ENCODE measurements at regions not wholly inside any gene's neighbourhood (a gene's known extent, or its start where the extent isn't known, plus 50 kb on each side); places are given as distances from the start of the nearest gene placed in this dataset.
"Not testable (repeated sequence)": the region's sequence is repeated elsewhere in the genome, so short reads cannot be mapped to it uniquely, and the experiment has no call there.

- Histone ChIP-seq H3K27ac (no peak overlapping the region), H3K4me1 (ENCODE audit: control insufficient read depth in 1 of 2, insufficient read depth in 1 of 2, low read depth in 1 of 2, low read length in 1 of 2) (no peaks in the 10 kb centered on the region), H3K36me3 (no peaks in the 10 kb centered on the region), H3K27me3 (no peaks in the 10 kb centered on the region), H3K9me3 (no peaks in the 10 kb centered on the region), H3K4me3 (ENCODE audit: low read depth in 1 of 2, low read length in 1 of 2) (no peak overlapping the region)
- no peak for TF ChIP-seq CTCF (IDR thresholded peaks at IDR 0.05)
These were observed 107.6 kb downstream of the TMEM17 start for GRCh38 chr2:62398356-62398755.

GRCh38 chr2:62396880-62397279 is 109.1 kb downstream of the TMEM17 start:
- H3K27ac ChIP-seq, result no peak overlapping the region
- H3K9me3 ChIP-seq, result no peaks in the 10 kb centered on the region
- no peaks in the 10 kb centered on the region for H3K4me1 ChIP-seq (ENCODE audit: control insufficient read depth in 1 of 2, insufficient read depth in 1 of 2, low read depth in 1 of 2, low read length in 1 of 2)
- H3K36me3 ChIP-seq, result no peaks in the 10 kb centered on the region
- no peak for TF ChIP-seq CTCF (IDR thresholded peaks at IDR 0.05)
- H3K4me3 ChIP-seq (ENCODE audit: low read depth in 1 of 2, low read length in 1 of 2), result no peak overlapping the region
- no peaks in the 10 kb centered on the region for H3K27me3 ChIP-seq

GRCh38 chr2:62393293-62393692 is 112.7 kb downstream of the TMEM17 start:
- H3K27ac ChIP-seq, result no peak overlapping the region
- no peaks in the 10 kb centered on the region for H3K27me3 ChIP-seq
- TF ChIP-seq CTCF (IDR thresholded peaks at IDR 0.05), result no peak
- H3K4me1 ChIP-seq (ENCODE audit: control insufficient read depth in 1 of 2, insufficient read depth in 1 of 2, low read depth in 1 of 2, low read length in 1 of 2), result no peaks in the 10 kb centered on the region
- no peaks in the 10 kb centered on the region for H3K36me3 ChIP-seq
- H3K4me3 ChIP-seq (ENCODE audit: low read depth in 1 of 2, low read length in 1 of 2), result no peak overlapping the region
- H3K9me3 ChIP-seq, result no peaks in the 10 kb centered on the region

GRCh38 chr2:62391696-62392095 is 114.3 kb downstream of the TMEM17 start:
- TF ChIP-seq CTCF (IDR thresholded peaks at IDR 0.05), result no peak
- H3K36me3 ChIP-seq, result no peaks in the 10 kb centered on the region
- H3K4me1 ChIP-seq (ENCODE audit: control insufficient read depth in 1 of 2, insufficient read depth in 1 of 2, low read depth in 1 of 2, low read length in 1 of 2), result no peaks in the 10 kb centered on the region
- H3K27ac ChIP-seq, result no peak overlapping the region
- no peak overlapping the region for H3K4me3 ChIP-seq (ENCODE audit: low read depth in 1 of 2, low read length in 1 of 2)
- H3K9me3 ChIP-seq, result no peaks in the 10 kb centered on the region
- H3K27me3 ChIP-seq, result no peaks in the 10 kb centered on the region

- H3K9me3 ChIP-seq; H3K27ac ChIP-seq; H3K36me3 ChIP-seq; H3K4me1 ChIP-seq (ENCODE audit: control insufficient read depth in 1 of 2, insufficient read depth in 1 of 2, low read depth in 1 of 2, low read length in 1 of 2); H3K27me3 ChIP-seq; H3K4me3 ChIP-seq (ENCODE audit: low read depth in 1 of 2, low read length in 1 of 2): not testable (repeated sequence)
These were observed 119.6 kb downstream of the TMEM17 start for GRCh38 chr2:62386378-62386777.

- no peaks in the 10 kb centered on the region for H3K4me1 ChIP-seq (ENCODE audit: control insufficient read depth in 1 of 2, insufficient read depth in 1 of 2, low read depth in 1 of 2, low read length in 1 of 2)
- no peak for TF ChIP-seq CTCF (IDR thresholded peaks at IDR 0.05)
- H3K4me3 ChIP-seq (ENCODE audit: low read depth in 1 of 2, low read length in 1 of 2), result no peak overlapping the region
- no peaks in the 10 kb centered on the region for H3K36me3 ChIP-seq
- H3K9me3 ChIP-seq, result no peaks in the 10 kb centered on the region
- no peak overlapping the region for H3K27ac ChIP-seq
- no peaks in the 10 kb centered on the region for H3K27me3 ChIP-seq
These were observed 122.1 kb downstream of the TMEM17 start for GRCh38 chr2:62383846-62384245.

All from neutrophil (primary cell).